ENCODE measurements at regions not wholly inside any gene's neighbourhood (a gene's known extent, or its start where the extent isn't known, plus 50 kb on each side); places are given as distances from the start of the nearest gene placed in this dataset.

GRCh38 chr4:123919576-123920098, 523.0 kb downstream of the SPRY1 start:
- Histone ChIP-seq H3K4me1 (ENCODE audit: control insufficient read depth in 1 of 2, insufficient read depth in 2 of 2, low read depth in 1 of 2, low read length in 1 of 2) (peaks cover 10 to 13% of the 10 kb centered on the region in 2 experiments; a peak in 3 of 4 replicates), H3K4me3 (ENCODE audit: low read depth in 2 of 2, low read length in 1 of 2) (no peak overlapping the region), H3K9ac (no peak overlapping the region), H3K79me2 (ENCODE audit: insufficient read depth) (no peaks in the 10 kb centered on the region), H4K20me1 (ENCODE audit: insufficient read depth) (no peaks in the 10 kb centered on the region), H3K9me2 (no peaks in the 10 kb centered on the region), H3F3A (replicated peaks; ENCODE audit: insufficient read depth) (no peaks in the 10 kb centered on the region), H2AFZ (ENCODE audit: low read depth) (no peak overlapping the region), H3K4me2 (no peak overlapping the region), H3K9me3 (no peaks in the 10 kb centered on the region), H3K36me3 (replicated peaks in 1 of 2; ENCODE audit: control insufficient read depth in 1 of 2, insufficient read depth in 2 of 2, low read length in 1 of 2) (no peaks in the 10 kb centered on the region), H3K27ac (ENCODE audit: low read depth in 2 of 2, low read length in 1 of 2) (no peak overlapping the region), H3K27me3 (ENCODE audit: insufficient read depth) (no peaks in the 10 kb centered on the region)
- WGBS (ENCODE audit: low lambda C conversion rate), result 83% methylated on average over 4 of the region's 4 CpGs
- ChIA-PET POLR2A (no interaction called here), CTCF (no interaction called here)
- TF ChIP-seq RCOR1 (IDR thresholded peaks at IDR 0.05; ENCODE audit: low read length) (no peak), IRF3 (IDR thresholded peaks at IDR 0.05; ENCODE audit: low read depth, low read length) (no peak)
- no peak for DNase-seq

GRCh38 chr4:123921339-123921738, 524.7 kb downstream of the SPRY1 start:
- Histone ChIP-seq H3K27ac (ENCODE audit: low read depth in 2 of 2, low read length in 1 of 2) (peak overlapping the region in 1 of 2 experiments; percentile 20; a peak in 1 of 4 replicates), H3K9me3 (no peaks in the 10 kb centered on the region), H3K27me3 (ENCODE audit: insufficient read depth) (no peaks in the 10 kb centered on the region), H3K4me3 (ENCODE audit: low read depth in 2 of 2, low read length in 1 of 2) (no peak overlapping the region), H3K9ac (no peak overlapping the region), H3K4me2 (no peak overlapping the region), H3K4me1 (ENCODE audit: control insufficient read depth in 1 of 2, insufficient read depth in 2 of 2, low read depth in 1 of 2, low read length in 1 of 2) (peaks cover 10 to 13% of the 10 kb centered on the region in 2 experiments; a peak in 3 of 4 replicates), H4K20me1 (ENCODE audit: insufficient read depth) (no peaks in the 10 kb centered on the region), H3F3A (replicated peaks; ENCODE audit: insufficient read depth) (no peaks in the 10 kb centered on the region), H3K9me2 (no peaks in the 10 kb centered on the region), H2AFZ (ENCODE audit: low read depth) (no peak overlapping the region), H3K36me3 (replicated peaks in 1 of 2; ENCODE audit: control insufficient read depth in 1 of 2, insufficient read depth in 2 of 2, low read length in 1 of 2) (no peaks in the 10 kb centered on the region), H3K79me2 (ENCODE audit: insufficient read depth) (no peaks in the 10 kb centered on the region)
- ChIA-PET POLR2A (no interaction called here), CTCF (interaction anchor here (1.0 kb wide), 1 partner anchor 14 kb away, joined by 3 read pairs; no protein-coding TSS in a partner anchor)
- TF ChIP-seq GATA2 (CRISPR knock-in tag; IDR thresholded peaks at IDR 0.05) (peak; percentile 65; the same call in 1 of the 2 replicates), EP300 (IDR thresholded peaks at IDR 0.05; ENCODE audit: borderline replicate concordance in 1 of 2, low read depth in 1 of 2, low read length in 1 of 2) (peak in 1 of 2 experiments; percentile 81; a peak in 2 of 4 replicates), TCF12 (IDR thresholded peaks at IDR 0.05) (peak; percentile 18; the same call in 1 of the 2 replicates), USF2 (IDR thresholded peaks at IDR 0.05; ENCODE audit: borderline replicate concordance, low read depth, low read length) (no peak), RFX5 (IDR thresholded peaks at IDR 0.05; ENCODE audit: low read length) (no peak), USF1 (IDR thresholded peaks at IDR 0.05; ENCODE audit: borderline replicate concordance, low read depth) (no peak), RCOR1 (IDR thresholded peaks at IDR 0.05; ENCODE audit: low read length) (peak; percentile 85), JUND (IDR thresholded peaks at IDR 0.05) (no peak)
- TF ChIP-seq, protein P1, sequence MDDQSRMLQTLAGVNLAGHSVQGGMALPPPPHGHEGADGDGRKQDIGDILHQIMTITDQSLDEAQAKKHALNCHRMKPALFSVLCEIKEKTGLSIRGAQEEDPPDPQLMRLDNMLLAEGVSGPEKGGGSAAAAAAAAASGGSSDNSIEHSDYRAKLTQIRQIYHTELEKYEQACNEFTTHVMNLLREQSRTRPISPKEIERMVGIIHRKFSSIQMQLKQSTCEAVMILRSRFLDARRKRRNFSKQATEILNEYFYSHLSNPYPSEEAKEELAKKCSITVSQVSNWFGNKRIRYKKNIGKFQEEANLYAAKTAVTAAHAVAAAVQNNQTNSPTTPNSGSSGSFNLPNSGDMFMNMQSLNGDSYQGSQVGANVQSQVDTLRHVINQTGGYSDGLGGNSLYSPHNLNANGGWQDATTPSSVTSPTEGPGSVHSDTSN (IDR thresholded peaks at IDR 0.05), result no peak
- no peak for DNase-seq
- WGBS (ENCODE audit: low lambda C conversion rate), result 43% methylated on average over 5 of the region's 5 CpGs

Data from SK-N-SH (cell line).